Dermis blood vessel endothelial cell (primary cell): ENCODE measurements at regions not wholly inside any gene's neighbourhood (a gene's known extent, or its start where the extent isn't known, plus 50 kb on each side); places are given as distances from the start of the nearest gene placed in this dataset.

ENCODE experiments used
- DNase-seq: peaks from one replicate; pipeline ENCODE4 v3.0.0; 2010

- DNase-seq: no peak
Observed at GRCh38 chr4:111761531-111761930, 383.7 kb upstream of the FAM241A start.

DNA sequence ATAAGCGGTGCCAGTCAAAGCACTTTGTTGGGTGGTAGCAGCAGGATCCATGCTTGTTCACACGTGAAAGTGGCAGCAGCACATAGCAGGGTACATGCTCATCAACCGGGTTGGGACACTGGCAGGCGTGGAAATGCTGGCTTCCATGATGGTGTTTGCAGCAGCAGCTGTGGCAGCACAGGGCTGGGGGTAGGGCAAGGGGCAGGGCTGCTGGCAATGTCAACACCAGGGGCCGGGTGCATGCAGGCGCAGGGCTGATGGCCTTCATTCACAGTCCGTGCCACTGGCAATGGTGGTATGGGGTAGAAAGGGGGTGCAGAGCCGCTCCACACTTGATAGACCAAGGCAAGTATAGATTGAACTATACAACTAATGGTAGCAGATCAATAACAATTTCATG is 374.7 kb upstream of the FAM241A start:
- no peak for DNase-seq

DNA sequence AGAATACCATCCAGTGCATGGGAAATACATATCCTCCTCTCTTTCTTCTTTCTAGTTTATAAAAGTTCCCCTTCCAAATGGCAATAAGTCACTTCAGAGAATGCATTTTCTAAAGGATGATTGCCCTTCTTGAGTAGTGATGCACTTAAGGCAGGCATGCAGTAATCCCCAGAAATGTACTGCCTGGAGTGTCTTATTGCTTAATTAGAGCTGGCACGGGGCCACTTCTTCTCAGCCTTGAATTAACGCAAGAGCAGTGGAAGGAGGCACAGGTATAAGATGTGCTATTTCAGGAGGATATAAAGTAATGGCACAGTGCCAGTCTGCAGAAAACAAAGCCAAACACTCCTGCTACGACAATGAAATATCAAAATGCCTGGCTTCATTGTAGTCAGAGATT is 371.4 kb upstream of the FAM241A start:
- DNase-seq: no peak

- no peak for DNase-seq
Observed at GRCh38 chr4:111775556-111776297, 369.5 kb upstream of the FAM241A start.

DNA sequence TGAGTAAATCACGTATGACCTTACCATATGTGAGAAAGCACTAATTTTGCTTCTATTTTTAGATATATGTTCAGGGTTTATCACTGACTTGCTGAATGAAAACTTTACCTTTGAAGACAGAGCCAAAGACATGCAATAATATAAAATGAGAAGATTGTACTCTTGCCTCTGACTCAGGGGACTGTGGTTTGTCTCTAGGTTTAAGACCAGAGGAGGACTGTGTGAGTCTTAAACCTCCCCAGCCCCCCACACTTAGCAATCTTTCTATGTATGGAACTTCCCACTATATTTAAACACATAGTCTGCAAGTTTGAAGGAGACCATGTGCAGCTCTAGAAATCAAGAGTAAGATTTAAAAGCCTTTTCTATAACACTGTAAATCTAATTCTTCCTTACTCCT is 368.7 kb upstream of the FAM241A start:
- no peak for DNase-seq

GRCh38 chr4:111778543-111778942 is 366.7 kb upstream of the FAM241A start:
- no peak for DNase-seq

- no peak for DNase-seq
Observed at GRCh38 chr4:111780965-111781364, 364.3 kb upstream of the FAM241A start.

- no peak for DNase-seq
Observed at GRCh38 chr4:111781611-111782010, 363.6 kb upstream of the FAM241A start.

- no peak for DNase-seq
Observed at GRCh38 chr4:111788099-111788498, 357.2 kb upstream of the FAM241A start.

DNA sequence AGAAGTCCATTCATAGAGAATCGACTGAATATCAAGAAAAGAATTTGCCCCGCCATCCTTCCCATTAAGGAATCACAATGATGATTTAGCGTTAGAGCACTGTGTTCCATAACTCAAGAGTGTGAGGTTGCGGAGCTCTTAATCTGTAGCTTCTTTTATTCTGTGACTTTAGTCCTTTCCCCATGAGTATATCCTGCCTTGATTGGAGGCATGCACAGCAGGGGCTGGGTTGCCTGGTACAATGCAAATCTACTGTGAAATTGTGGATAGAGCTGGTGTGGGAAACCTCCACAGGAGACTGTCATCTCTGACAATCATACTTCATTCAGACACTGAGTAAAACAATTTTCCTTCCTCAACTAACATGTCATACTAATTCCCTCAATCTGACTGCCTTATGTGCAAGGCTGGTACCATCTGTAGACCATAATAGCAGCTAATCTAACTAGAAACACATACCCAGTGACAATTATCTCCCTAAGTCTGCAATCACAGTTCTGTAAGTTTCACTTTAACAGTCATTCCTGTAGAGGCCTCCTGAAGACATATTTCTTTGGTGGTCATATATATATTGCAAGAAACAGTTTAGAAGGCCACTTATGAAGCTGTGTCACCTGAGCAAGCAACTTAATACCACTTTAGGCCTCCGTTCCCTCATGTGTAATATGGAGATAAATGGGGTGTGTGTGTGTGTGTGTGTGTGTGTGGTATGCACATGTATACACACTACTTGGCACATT is 355.2 kb upstream of the FAM241A start:
- DNase-seq: no peak

DNA sequence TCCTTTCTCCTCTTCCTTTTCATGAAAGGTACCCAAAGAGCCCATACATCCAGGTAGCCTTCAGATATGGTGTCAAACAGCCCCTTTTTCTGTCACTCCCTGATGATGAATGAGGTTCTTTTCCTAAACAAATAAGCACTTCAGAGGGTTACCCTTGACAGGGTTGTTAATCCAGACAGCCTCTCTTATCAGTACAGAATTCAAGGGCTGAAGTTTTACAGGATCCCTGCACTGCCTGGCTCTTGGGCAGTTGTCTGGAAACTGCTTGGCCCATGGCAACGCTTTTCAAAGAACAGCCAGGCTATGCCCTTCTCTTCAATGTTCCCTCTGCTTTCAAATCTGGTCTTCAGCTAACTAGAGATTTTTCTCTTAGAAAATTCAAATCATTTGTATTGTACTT is 352.6 kb upstream of the FAM241A start:
- DNase-seq: no peak

DNA sequence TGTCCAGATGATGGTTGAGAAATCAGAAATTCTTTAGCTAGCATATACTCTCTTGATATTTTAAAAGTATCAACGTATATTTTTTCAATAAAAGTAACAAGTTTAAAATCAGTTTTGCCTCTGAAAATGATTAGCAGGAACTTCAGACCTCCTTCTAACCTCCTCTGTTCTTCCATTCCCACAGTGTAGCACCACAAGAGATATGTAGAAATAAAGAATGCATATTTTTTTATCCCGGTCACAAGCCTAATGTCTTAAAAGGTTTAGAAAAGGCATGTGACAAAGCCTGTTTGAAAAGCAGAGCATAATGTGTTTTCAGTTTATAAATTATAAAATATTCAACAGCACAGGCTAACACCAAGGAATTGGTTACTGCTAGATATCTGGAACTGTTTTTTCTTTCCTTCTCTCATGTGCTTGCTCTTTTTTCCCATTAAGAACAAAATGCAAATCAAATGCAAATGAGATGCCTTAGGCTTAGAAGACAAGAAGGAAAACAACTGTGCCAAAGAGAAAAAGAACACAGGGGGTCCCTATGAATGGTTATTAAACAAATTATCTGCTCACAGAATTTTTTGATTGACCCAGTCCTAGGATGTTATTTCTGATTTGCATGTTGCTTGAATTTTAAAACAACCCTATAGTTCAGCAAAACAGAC is 351.7 kb upstream of the FAM241A start:
- no peak for DNase-seq

- no peak for DNase-seq
Observed at GRCh38 chr4:111797455-111798163, 347.6 kb upstream of the FAM241A start.

DNA sequence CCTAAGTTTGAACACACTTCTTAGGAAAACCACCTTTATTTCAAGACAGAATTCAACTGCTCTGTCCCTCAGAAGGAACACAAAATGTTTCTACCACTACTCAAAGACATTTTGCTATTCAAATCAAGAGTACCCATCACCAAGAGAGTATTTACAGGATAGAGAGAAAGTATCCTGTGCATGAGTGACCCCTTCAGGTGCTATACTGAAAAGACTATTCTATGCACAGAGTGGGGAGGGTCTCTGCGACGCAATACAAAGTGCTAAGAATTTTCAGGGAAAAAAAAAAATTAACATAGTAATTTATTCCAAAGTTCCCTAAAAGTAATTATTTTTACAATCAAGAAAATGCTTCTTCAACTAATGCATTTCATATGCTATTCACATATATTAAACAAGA is 346.4 kb upstream of the FAM241A start:
- no peak for DNase-seq

GRCh38 chr4:111800551-111800950 is 344.7 kb upstream of the FAM241A start:
- DNase-seq: no peak

DNA sequence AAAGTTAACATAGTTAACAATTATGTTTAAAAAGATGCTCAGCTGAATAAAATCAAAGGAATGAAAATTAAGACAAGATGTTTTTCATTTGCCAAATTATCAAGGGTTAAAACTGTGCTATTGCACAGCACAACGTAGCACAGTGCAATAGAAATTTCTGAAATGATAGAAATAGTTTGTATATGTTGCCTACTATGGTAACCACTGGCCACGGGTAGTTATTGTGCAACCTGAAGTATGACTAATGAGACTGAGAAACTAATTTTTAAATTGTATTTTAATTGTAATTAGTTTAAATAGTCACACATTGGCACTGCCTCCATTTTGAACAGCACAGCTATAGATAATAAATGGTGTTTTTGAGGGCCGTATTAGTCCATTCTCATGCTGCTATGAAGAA is 343.1 kb upstream of the FAM241A start:
- no peak for DNase-seq

- no peak for DNase-seq
Observed at GRCh38 chr4:111806331-111806730, 338.9 kb upstream of the FAM241A start.

DNA sequence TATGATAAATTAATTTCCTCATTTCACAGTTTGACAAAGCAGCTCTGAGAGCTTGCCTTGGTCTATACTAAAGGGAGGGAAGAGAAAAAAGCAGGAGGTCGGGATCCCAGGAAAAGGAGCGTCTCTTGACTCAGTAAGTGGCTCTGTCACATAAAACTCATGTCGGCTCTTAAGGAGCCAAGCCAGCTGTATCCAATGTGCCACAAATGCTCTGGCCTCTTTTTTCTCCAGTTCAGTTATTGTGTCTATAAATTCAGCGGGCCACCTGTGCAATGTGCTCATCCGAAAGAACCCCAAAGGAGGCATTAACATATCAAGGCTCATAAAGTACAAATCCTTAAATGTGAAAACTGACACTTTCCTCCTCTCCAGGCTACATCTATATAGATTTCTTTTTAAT is 337.7 kb upstream of the FAM241A start:
- no peak for DNase-seq

GRCh38 chr4:111808174-111808573 is 337.1 kb upstream of the FAM241A start:
- no peak for DNase-seq

GRCh38 chr4:111811661-111812060 is 333.6 kb upstream of the FAM241A start:
- no peak for DNase-seq

DNA sequence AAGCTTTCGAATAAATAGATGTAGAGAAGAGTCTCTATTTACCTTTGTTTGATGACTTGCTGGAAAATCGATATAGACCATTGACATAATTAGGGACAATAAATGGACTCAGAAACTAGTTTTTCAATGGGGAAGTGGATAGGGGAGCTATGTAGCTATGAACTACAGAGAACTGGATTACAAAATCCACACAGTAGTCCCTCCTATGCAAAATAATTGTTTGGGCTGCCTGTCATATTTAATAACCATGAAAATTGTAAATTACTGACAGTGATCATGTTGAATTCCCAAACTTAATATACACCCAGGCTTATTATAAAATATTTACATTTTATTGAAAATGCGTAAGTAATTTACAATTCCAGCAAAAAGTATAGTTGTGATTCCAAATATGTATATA is 333.1 kb upstream of the FAM241A start:
- DNase-seq: no peak

- no peak for DNase-seq
Observed at GRCh38 chr4:111812760-111813159, 332.5 kb upstream of the FAM241A start.

DNA sequence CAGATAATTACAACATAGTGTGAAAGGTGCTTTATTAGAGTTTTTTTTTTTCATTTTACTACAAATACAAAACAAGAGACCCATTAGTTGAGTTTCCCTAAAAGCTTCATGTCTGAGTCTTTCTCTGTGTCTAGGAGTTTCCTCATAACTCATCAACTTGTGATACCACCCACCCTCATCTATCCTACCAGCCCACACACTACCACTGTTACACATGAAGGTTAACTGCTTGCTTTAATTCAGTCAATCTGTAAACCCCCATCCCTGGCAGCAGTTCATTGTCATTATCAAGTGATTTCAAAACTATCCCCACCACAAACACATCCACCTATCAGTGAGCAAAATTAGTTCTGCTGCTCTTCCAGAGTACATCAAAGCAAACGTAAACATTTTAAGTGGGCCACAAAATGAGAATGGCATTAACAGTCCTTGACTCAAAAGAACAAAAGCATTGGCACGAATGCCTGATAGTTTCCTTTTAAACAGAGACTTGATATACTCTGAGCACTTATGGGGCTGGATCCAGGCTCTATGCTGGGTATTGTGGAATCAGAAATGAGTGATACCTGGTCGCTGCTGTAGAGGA is 331.6 kb upstream of the FAM241A start:
- DNase-seq: no peak
